SK-N-SH (cell line): ENCODE measurements at regions not wholly inside any gene's neighbourhood (a gene's known extent, or its start where the extent isn't known, plus 50 kb on each side); places are given as distances from the start of the nearest gene placed in this dataset.

Source experiments
- CTCF ChIA-PET: fragments of 300-600, 350-600 bp; formaldehyde crosslinking; extraction: SDS; loops from one replicate; lab custom pipeline; 2021; lab: Yijun Ruan, JAX
- POLR2A ChIA-PET: fragments of 350-600 bp; sonication (Branson Sonifier 250); formaldehyde crosslinking; extraction: SDS; loops from one replicate; lab custom pipeline; 2020; ENCODE audit warnings: antibody characterized with exemption, inconsistent platforms; lab: Yijun Ruan, JAX
- DNase-seq: peaks from one replicate; pipeline ENCODE4 v3.0.0; 2012
- H2AFZ ChIP-seq: fragments of 200-600 bp; sonication (generic); 2 replicates; pipeline ENCODE4 v1.8.1; 2016; ENCODE audit warnings: antibody characterized with exemption, mild to moderate bottlenecking, low read depth
- H3F3A ChIP-seq: fragments of 200-600 bp; sonication (generic); replicated peaks from 2 replicates; pipeline ENCODE3; 2016; ENCODE audit warnings: antibody characterized with exemption, mild to moderate bottlenecking; ENCODE audit not compliant: insufficient read depth
- H3K27ac ChIP-seq, 2 experiments: fragments of 200-500 bp in 1 of 2; fragments of 200-600 bp in 1 of 2; sonication (Bioruptor generic) in 1 of 2; sonication (generic), shearing (Covaris generic) in 1 of 2; 2 replicates each; pipeline versions ENCODE4 v1.5.1 to v1.6.1; 2014 to 2016; ENCODE audit warnings: low read depth in 2 of 2, inconsistent platforms in 1 of 2, low read length in 1 of 2, mild to moderate bottlenecking in 1 of 2, mixed read lengths in 1 of 2
- H3K27me3 ChIP-seq: fragments of 200-600 bp; sonication (generic), shearing (Covaris generic); 2 replicates; pipeline ENCODE4 v1.6.1; 2016; ENCODE audit warnings: mixed run types; ENCODE audit not compliant: insufficient read depth
- H3K36me3 ChIP-seq, 2 experiments: fragments of 200-500 bp in 1 of 2; fragments of 200-600 bp in 1 of 2; sonication (Bioruptor generic) in 1 of 2; sonication (generic) in 1 of 2; replicated peaks in 1 of 2; 2 replicates each; pipeline versions ENCODE3 to v1.5.1; 2014 to 2016; ENCODE audit warnings: low read length in 1 of 2, mild to moderate bottlenecking in 1 of 2; ENCODE audit not compliant: insufficient read depth in 2 of 2, control insufficient read depth in 1 of 2
- H3K4me1 ChIP-seq, 2 experiments: fragments of 200-500 bp in 1 of 2; fragments of 200-600 bp in 1 of 2; sonication (Bioruptor generic) in 1 of 2; sonication (generic), shearing (Covaris generic) in 1 of 2; 2 replicates each; pipeline versions ENCODE4 v1.5.1 to v1.6.1; 2014 to 2016; ENCODE audit warnings: low read depth in 1 of 2, low read length in 1 of 2, mixed run types in 1 of 2; ENCODE audit not compliant: insufficient read depth in 2 of 2, control insufficient read depth in 1 of 2
- H3K4me2 ChIP-seq: fragments of 200-600 bp; sonication (generic), shearing (Covaris generic); 2 replicates; pipeline ENCODE4 v1.6.1; 2017; ENCODE audit warnings: mixed run types
- H3K4me3 ChIP-seq, 2 experiments: fragments of 200-500 bp in 1 of 2; fragments of 200-600 bp in 1 of 2; sonication (Bioruptor generic) in 1 of 2; sonication (generic), shearing (Covaris generic) in 1 of 2; 2 replicates each; pipeline versions ENCODE4 v1.5.1 to v1.8.1; 2014 to 2016; ENCODE audit warnings: low read depth in 2 of 2, inconsistent platforms in 1 of 2, low read length in 1 of 2, mild to moderate bottlenecking in 1 of 2, mixed read lengths in 1 of 2, moderate library complexity in 1 of 2
- H3K79me2 ChIP-seq: fragments of 200-600 bp; sonication (generic); 2 replicates; pipeline ENCODE4 v1.8.1; 2017; ENCODE audit warnings: mild to moderate bottlenecking; ENCODE audit not compliant: insufficient read depth
- H3K9ac ChIP-seq: fragments of 200-600 bp; sonication (generic); 2 replicates; pipeline ENCODE4 v1.6.1; 2017; ENCODE audit warnings: mixed run types
- H3K9me2 ChIP-seq: fragments of 200-600 bp; sonication (generic); 2 replicates; pipeline ENCODE4 v1.6.1; 2017; ENCODE audit warnings: mixed run types
- H3K9me3 ChIP-seq: fragments of 200-600 bp; sonication (generic); 2 replicates; pipeline ENCODE4 v1.6.1; 2017; ENCODE audit warnings: mixed run types, mild to moderate bottlenecking, moderate library complexity
- H4K20me1 ChIP-seq: fragments of 200-600 bp; sonication (generic); 2 replicates; pipeline ENCODE4 v1.6.1; 2017; ENCODE audit warnings: mild to moderate bottlenecking, mixed run types; ENCODE audit not compliant: insufficient read depth
- EZH2phosphoT487 ChIP-seq: fragments of 200-600 bp; sonication (generic); IDR thresholded peaks from 2 replicates; pipeline ENCODE4 v1.6.1; 2017; ENCODE audit warnings: low read depth, mixed run types, mild to moderate bottlenecking, antibody characterized with exemption, moderate library complexity, borderline replicate concordance
- JUND ChIP-seq: IDR thresholded peaks from 2 replicates; pipeline ENCODE4 v1.4.0; 2012
- MXI1 ChIP-seq: IDR thresholded peaks from 2 replicates; pipeline ENCODE4 v1.6.1; 2012; ENCODE audit warnings: mild to moderate bottlenecking, low read depth, low read length, improper control_type of control experiment
- NFIC ChIP-seq: IDR thresholded peaks from 2 replicates; pipeline ENCODE4 v1.4.0; 2012; ENCODE audit warnings: borderline replicate concordance
- NRF1 ChIP-seq: IDR thresholded peaks from 2 replicates; pipeline ENCODE4 v1.6.1; 2012; ENCODE audit warnings: low read depth, mild to moderate bottlenecking, low read length
- RAD21 ChIP-seq: IDR thresholded peaks from 2 replicates; pipeline ENCODE4 v1.6.1; 2012; ENCODE audit warnings: mild to moderate bottlenecking, low read length
- RCOR1 ChIP-seq: fragments of 150-350 bp; IDR thresholded peaks from 2 replicates; pipeline ENCODE4 v1.6.1; 2017; ENCODE audit warnings: antibody characterized with exemption, low read length
- RFX5 ChIP-seq: IDR thresholded peaks from 2 replicates; pipeline ENCODE4 v1.6.1; 2012; ENCODE audit warnings: mild to moderate bottlenecking, improper control_type of control experiment, low read length
- RXRA ChIP-seq: IDR thresholded peaks from 2 replicates; pipeline ENCODE4 v1.4.0; 2012; ENCODE audit warnings: low read depth, mild to moderate bottlenecking, borderline replicate concordance
- SIN3A ChIP-seq: IDR thresholded peaks from 2 replicates; pipeline ENCODE4 v1.6.1; 2012; ENCODE audit warnings: low read depth, mild to moderate bottlenecking, low read length, moderate library complexity, borderline replicate concordance
- TAF1 ChIP-seq: IDR thresholded peaks from 2 replicates; pipeline ENCODE4 v1.6.1; 2012; ENCODE audit warnings: low read depth, mild to moderate bottlenecking, low read length, moderate library complexity, borderline replicate concordance
- YY1 ChIP-seq: IDR thresholded peaks from 2 replicates; pipeline ENCODE4 v1.4.0; 2012; ENCODE audit warnings: low read depth, mild to moderate bottlenecking
- WGBS: methylation state at CpG from one replicate; pipeline ENCODE4 v1.1.6; 2017; ENCODE audit warnings: low lambda C conversion rate; 5-methylcytosine and 5-hydroxymethylcytosine counted together
- TF ChIP-seq, protein P1 (sequence below): IDR thresholded peaks from 2 replicates; pipeline ENCODE4 v1.4.0; 2012; ENCODE audit warnings: low read depth
- TF ChIP-seq, protein P2 (sequence below): fragments of 150-350 bp; IDR thresholded peaks from 2 replicates; pipeline ENCODE4 v1.6.1; 2017; ENCODE audit warnings: antibody characterized with exemption, low read length, low read depth, borderline replicate concordance
- TF ChIP-seq, protein P3 (sequence below): IDR thresholded peaks from 2 replicates; pipeline ENCODE4; 2012
- TF ChIP-seq, protein P4 (sequence below): IDR thresholded peaks from 2 replicates; pipeline ENCODE4 v1.4.0; 2012; ENCODE audit warnings: low read depth, borderline replicate concordance
- TF ChIP-seq, protein P5 (sequence below): fragments of 150-350 bp; IDR thresholded peaks from 2 replicates; pipeline ENCODE4 v1.6.1; 2016; ENCODE audit warnings: mild to moderate bottlenecking, low read depth, low read length
- TF ChIP-seq, protein P6 (sequence below): IDR thresholded peaks from 2 replicates; pipeline ENCODE4 v1.4.0; 2012; ENCODE audit warnings: low read depth, borderline replicate concordance

DNA sequence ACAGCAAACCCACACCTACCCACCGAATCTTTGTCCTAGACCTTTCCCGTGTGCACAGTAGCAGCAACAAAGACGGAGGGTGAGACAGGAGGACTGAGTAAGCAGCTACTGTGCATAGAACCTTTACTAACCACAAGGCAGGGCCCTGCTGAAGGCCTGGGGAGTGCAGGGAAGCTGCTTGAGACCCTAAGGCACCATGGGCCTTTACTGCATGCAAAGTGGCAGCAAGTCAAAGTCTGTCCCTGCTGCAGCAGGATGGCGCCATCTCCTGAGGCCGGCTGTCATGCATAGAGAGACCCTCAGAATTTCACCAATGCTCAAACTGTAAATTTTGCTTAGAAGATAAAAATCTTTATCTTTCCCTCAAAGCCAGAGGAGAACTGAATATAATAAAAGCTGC is 610.5 kb downstream of the ACTR3B start:
- no peak overlapping the region for H3K9ac ChIP-seq
- POLR2A ChIA-PET: no interaction called here
- no peak for DNase-seq
- peaks cover 15% of the 10 kb centered on the region for H3K9me3 ChIP-seq
- H3K4me3 ChIP-seq: no peak overlapping the region
- CTCF ChIA-PET: interaction anchor here (2.8 kb wide), 1 partner anchor 11 kb away, joined by 12 read pairs; no protein-coding TSS in a partner anchor
- no peaks in the 10 kb centered on the region for H3K9me2 ChIP-seq
- H3K27me3 ChIP-seq: no peaks in the 10 kb centered on the region
- no peak overlapping the region for H2AFZ ChIP-seq
- TF ChIP-seq, protein P1, sequence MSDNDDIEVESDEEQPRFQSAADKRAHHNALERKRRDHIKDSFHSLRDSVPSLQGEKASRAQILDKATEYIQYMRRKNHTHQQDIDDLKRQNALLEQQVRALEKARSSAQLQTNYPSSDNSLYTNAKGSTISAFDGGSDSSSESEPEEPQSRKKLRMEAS: no peak
- TF ChIP-seq, protein P2, sequence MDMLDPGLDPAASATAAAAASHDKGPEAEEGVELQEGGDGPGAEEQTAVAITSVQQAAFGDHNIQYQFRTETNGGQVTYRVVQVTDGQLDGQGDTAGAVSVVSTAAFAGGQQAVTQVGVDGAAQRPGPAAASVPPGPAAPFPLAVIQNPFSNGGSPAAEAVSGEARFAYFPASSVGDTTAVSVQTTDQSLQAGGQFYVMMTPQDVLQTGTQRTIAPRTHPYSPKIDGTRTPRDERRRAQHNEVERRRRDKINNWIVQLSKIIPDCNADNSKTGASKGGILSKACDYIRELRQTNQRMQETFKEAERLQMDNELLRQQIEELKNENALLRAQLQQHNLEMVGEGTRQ: no peak
- TF ChIP-seq NFIC: no peak
- TF ChIP-seq RFX5: no peak
- TF ChIP-seq YY1: no peak
- TF ChIP-seq MXI1: no peak
- no peak for TF ChIP-seq TAF1
- TF ChIP-seq, protein P3, sequence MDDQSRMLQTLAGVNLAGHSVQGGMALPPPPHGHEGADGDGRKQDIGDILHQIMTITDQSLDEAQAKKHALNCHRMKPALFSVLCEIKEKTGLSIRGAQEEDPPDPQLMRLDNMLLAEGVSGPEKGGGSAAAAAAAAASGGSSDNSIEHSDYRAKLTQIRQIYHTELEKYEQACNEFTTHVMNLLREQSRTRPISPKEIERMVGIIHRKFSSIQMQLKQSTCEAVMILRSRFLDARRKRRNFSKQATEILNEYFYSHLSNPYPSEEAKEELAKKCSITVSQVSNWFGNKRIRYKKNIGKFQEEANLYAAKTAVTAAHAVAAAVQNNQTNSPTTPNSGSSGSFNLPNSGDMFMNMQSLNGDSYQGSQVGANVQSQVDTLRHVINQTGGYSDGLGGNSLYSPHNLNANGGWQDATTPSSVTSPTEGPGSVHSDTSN: no peak
- TF ChIP-seq, protein P4, sequence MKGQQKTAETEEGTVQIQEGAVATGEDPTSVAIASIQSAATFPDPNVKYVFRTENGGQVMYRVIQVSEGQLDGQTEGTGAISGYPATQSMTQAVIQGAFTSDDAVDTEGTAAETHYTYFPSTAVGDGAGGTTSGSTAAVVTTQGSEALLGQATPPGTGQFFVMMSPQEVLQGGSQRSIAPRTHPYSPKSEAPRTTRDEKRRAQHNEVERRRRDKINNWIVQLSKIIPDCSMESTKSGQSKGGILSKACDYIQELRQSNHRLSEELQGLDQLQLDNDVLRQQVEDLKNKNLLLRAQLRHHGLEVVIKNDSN: no peak
- TF ChIP-seq NRF1: no peak
- no peak for TF ChIP-seq RCOR1
- TF ChIP-seq RXRA: no peak
- TF ChIP-seq, all 33 proteins: peak for 0
- WGBS: 0% methylated on average over 5 of the region's 5 CpGs
- Histone ChIP-seq H3K27ac (no peak overlapping the region), H3F3A (no peaks in the 10 kb centered on the region), H3K36me3 (no peaks in the 10 kb centered on the region), H4K20me1 (no peaks in the 10 kb centered on the region), H3K79me2 (no peaks in the 10 kb centered on the region), H3K4me1 (no peaks in the 10 kb centered on the region), H3K4me2 (no peak overlapping the region)

DNA sequence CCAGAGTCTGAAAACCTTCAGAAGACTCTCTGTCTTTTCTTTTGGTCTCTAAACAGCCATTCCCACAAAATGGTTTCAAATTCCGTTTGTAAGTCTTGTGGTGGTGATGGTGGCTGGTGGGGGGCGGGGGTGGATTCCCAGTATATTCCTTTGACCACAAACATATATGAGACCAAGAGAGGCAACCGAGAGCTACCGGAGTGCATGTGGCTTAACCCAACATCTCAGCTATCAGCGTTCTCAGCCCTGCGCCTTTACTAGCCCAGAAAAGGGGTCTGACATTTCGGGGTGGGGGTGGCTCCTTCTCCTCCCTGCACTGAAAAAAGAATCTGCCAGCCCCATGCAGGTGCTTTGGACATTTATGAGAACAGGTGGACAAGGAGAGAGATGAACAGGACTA is 621.1 kb downstream of the ACTR3B start:
- H3K79me2 ChIP-seq: no peaks in the 10 kb centered on the region
- no peaks in the 10 kb centered on the region for H3K4me1 ChIP-seq
- no peak overlapping the region for H3K4me3 ChIP-seq
- H3K27me3 ChIP-seq: no peaks in the 10 kb centered on the region
- no peak overlapping the region for H2AFZ ChIP-seq
- no peak overlapping the region for H3K4me2 ChIP-seq
- no peaks in the 10 kb centered on the region for H4K20me1 ChIP-seq
- no peak for DNase-seq
- H3K27ac ChIP-seq: no peak overlapping the region
- 1% methylated on average over 7 of the region's 7 CpGs for WGBS
- H3K9me2 ChIP-seq: no peaks in the 10 kb centered on the region
- CTCF ChIA-PET: interaction anchor here (0.6 to 1.7 kb wide), 7 partner anchors 9 to 227 kb away, joined by 3 to 12 read pairs (median 3); no protein-coding TSS in a partner anchor
- POLR2A ChIA-PET: no interaction called here
- no peaks in the 10 kb centered on the region; the same call in 1 of the 2 replicates for H3K9me3 ChIP-seq
- H3F3A ChIP-seq: no peaks in the 10 kb centered on the region
- H3K9ac ChIP-seq: no peak overlapping the region
- no peaks in the 10 kb centered on the region for H3K36me3 ChIP-seq
- TF ChIP-seq, protein P4: no peak
- TF ChIP-seq YY1: no peak
- no peak for TF ChIP-seq EZH2phosphoT487
- TF ChIP-seq, protein P5, sequence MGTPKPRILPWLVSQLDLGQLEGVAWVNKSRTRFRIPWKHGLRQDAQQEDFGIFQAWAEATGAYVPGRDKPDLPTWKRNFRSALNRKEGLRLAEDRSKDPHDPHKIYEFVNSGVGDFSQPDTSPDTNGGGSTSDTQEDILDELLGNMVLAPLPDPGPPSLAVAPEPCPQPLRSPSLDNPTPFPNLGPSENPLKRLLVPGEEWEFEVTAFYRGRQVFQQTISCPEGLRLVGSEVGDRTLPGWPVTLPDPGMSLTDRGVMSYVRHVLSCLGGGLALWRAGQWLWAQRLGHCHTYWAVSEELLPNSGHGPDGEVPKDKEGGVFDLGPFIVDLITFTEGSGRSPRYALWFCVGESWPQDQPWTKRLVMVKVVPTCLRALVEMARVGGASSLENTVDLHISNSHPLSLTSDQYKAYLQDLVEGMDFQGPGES: no peak
- TF ChIP-seq, protein P1: no peak
- TF ChIP-seq, protein P6, sequence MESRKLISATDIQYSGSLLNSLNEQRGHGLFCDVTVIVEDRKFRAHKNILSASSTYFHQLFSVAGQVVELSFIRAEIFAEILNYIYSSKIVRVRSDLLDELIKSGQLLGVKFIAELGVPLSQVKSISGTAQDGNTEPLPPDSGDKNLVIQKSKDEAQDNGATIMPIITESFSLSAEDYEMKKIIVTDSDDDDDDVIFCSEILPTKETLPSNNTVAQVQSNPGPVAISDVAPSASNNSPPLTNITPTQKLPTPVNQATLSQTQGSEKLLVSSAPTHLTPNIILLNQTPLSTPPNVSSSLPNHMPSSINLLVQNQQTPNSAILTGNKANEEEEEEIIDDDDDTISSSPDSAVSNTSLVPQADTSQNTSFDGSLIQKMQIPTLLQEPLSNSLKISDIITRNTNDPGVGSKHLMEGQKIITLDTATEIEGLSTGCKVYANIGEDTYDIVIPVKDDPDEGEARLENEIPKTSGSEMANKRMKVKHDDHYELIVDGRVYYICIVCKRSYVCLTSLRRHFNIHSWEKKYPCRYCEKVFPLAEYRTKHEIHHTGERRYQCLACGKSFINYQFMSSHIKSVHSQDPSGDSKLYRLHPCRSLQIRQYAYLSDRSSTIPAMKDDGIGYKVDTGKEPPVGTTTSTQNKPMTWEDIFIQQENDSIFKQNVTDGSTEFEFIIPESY: no peak
- no peak for TF ChIP-seq SIN3A
- TF ChIP-seq RXRA: no peak
- TF ChIP-seq, protein P2: no peak
- TF ChIP-seq JUND: no peak
- TF ChIP-seq RAD21: no peak
